Muscle of back (tissue), 3 donors: ENCODE measurements at regions not wholly inside any gene's neighbourhood (a gene's known extent, or its start where the extent isn't known, plus 50 kb on each side); places are given as distances from the start of the nearest gene placed in this dataset.
"Not testable (repeated sequence)": the region's sequence is repeated elsewhere in the genome, so short reads cannot be mapped to it uniquely, and the experiment has no call there.

Experiments
- DNase-seq, 3 donors: peaks; one replicate each; pipeline versions ENCODE4 v3.0.0 to v3.0.0-alpha.2; 2013

DNA sequence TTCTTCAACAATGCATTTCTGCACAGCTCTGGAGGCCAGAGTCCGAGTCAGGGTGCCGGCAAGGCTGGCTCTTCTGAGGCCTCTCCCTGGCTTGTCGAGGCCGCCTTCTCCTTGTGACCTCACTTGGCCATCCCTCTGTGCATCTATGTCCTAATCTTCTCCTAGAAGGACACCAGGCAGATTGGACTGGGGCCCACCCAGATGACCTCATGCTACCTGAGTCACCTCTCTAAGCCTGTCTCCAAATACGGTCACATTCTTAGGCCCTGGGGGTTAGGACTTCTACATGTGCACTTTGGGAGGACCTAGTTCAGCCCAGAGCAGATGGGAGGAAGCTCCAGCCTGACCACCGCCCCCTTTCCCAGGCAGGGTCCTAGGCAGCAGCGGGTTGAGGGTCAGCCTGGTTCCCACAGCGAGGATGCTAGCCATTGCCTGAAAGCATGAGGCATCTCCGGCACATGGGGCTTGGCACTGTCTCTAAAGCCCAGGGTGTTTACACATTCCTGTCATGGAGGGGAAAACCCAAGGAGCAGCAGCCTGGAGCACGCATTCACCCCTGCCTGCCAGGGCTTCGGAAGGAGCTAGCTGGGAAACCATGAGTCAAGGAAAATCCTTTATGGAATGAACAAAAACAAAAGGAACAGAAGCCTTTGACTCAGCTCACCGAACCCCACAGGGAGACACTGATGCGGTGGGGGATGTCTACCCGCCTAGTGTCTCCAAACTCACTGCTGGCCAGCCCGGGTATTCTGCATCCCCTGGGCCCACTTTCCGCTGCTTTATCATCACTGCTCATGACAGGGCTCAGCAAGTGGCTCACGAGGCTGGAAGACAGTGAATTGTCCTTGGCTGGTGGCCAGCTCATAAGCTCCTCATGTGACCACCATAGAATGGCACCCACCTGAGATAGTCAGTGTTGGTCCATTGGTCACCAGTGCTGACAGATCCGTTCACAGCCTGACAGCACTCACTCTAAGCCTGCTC, 140.2 kb upstream of the ZNF469 start:
- DNase-seq: peak in 1 of 3 donors; percentile 82

DNA sequence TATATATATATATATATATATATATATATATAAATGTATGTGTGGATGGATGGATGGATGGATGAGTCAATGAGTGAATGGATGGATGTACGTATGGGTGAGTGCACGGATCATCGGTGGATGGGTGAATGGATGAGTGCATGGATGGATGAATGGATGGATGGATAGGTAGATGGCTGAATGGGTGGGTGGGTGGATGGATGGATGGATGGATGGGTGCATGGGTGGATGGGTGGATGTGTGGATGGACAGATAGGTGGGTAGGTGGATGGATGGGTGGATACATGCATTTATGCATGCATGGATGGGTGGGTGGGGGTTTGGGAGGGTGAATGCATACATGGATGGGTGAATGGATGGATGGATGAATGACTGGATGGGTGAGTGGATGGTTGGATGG, 138.8 kb upstream of the ZNF469 start:
- not testable (repeated sequence) for DNase-seq

DNA sequence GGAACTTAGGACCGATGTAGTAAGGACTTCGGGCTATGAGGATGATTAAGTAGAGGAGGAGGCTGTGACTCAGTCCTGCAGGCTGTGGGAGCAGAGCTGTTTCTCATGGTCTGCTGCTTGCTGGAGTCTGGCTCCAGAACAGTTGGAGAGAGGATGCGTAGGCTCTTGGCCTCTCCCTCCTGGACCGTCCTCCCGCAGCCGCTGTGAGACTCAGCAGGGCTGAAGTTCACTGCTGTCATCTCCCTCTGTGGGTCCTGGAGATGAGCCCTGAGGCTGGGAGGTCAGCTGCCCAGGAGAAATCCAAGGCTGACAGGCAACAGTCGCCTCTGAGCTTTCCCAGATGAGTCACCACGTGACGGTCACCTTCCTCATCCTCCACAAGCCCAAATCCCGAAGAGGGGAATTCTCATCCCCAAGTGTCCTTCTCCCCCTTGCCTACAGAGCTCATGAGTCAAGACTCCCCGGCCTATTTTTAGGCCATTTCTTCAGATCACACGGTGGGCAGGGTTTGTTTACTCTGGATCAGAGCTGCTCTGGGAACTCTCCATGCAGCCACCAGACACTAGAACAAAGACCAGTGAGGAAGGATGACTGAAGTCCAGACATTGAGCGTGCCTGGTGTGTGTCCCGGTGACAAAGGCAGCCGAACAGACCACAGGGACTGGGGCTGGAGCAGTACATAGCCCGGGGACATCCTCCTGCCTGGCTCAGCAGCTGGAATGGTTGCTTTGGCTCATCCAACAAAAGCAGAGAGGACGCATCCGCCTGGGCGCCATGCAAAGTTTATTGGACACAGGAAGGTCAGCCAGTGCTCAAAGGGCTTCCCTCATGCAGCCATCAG, 137.3 kb upstream of the ZNF469 start:
- peak in 1 of 3 donors; percentile 81 for DNase-seq

DNA sequence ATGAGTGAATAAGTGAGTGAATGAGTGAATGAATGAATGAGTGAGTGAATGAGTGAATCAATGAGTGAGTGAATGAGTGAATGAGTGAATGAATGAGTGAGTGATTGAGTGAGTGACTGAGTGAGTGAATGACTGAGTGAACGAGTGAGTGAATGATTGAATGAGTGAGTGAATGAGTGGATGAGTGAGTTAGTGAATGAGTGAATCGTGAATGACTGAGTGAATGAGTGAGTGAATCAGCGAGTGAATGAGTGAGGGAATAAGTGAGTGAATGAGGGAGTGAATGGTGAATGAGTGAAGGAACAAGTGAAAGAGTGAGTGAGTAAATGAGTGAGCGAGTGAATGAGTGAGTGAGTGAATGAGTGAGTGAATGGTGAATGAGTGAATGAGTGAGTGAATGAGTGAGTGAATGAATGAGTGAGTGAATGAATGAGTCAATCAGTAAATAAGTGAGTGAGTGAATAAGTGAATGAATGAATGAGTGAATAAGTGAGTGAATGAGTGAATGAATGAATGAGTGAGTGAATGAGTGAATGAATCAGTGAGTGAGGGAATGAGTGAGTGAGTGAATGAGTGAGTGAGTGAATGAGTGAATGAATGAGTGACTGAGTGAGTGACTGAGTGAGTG, 135.7 kb upstream of the ZNF469 start:
- DNase-seq: not testable (repeated sequence)

GRCh38 chr16:88247583-88247966, 135.2 kb upstream of the ZNF469 start:
- not testable (repeated sequence) for DNase-seq

- DNase-seq: not testable (repeated sequence)
These were observed 134.0 kb upstream of the ZNF469 start for GRCh38 chr16:88248761-88249160.

DNA sequence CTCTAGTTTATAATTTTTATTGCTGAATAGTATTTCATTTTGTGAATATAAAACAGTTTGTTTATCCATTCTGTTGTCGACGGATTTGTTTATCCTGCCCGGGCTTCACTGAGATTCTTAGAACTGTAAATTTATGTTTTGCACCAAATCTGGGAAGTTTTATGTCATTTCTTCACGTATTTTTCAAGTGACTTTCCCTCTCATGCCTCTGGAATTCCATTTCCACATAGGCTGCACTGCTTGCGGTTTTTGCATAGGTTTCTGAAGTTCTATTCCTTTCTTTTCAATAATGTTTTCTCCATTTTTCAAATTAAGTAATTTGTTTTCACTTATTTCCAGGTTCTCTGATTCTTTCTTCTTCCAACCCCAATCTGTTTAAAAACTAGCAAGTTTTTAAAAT, 132.4 kb upstream of the ZNF469 start:
- DNase-seq: not testable (repeated sequence)

DNA sequence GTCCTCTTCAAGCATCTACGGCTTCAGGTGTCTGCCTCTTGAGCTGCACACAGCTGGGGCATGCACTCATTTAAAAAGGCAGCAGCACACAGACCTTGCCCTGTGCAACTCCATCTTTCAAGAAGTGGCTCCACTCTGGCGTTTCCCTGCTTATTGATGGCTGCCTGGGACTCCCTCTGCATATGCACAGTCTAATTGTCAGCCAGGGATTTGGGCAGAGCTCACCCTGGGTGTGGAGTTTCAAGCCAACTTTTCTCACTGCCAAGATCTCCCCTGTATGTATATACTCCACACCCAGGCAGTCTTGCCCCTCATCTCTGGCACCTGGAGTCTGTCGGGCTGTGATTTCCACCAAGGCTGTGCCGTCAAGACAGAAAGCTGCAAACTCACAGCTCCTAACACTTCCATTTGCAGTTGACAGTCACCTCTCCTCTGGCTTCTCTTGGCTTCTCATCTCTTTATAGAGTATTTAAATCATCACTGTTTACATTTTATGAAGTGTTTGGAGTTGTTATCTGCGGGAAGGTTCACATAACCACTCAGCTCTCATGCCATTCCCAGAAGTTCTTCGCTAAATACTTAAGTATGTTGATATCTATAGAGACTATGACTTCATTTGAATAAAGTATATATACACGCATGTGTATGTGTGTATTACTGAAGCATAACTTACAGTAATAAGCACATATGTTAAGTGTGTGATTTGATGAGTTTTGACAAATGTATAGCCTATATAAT, 130.5 kb upstream of the ZNF469 start:
- not testable (repeated sequence) for DNase-seq

DNA sequence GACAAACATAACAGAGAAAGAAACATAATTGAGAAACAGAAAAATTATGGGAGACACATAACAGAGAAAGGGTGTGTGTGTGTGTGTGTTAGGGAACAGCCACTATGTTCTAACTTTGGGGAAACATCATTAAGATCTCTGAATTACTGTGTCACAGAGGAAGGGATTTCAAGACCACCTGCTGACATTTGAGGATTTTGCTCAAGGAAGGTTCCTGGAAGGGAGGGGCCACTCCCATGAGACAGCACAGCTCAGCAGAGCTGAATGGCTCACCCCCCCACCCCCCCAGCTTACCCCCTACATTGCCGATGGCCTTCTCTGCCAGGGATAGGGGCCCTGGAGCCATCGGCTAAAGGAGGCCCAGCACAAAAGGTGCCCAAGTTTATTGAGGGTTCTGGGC, 124.6 kb upstream of the ZNF469 start:
- DNase-seq: not testable (repeated sequence)

DNA sequence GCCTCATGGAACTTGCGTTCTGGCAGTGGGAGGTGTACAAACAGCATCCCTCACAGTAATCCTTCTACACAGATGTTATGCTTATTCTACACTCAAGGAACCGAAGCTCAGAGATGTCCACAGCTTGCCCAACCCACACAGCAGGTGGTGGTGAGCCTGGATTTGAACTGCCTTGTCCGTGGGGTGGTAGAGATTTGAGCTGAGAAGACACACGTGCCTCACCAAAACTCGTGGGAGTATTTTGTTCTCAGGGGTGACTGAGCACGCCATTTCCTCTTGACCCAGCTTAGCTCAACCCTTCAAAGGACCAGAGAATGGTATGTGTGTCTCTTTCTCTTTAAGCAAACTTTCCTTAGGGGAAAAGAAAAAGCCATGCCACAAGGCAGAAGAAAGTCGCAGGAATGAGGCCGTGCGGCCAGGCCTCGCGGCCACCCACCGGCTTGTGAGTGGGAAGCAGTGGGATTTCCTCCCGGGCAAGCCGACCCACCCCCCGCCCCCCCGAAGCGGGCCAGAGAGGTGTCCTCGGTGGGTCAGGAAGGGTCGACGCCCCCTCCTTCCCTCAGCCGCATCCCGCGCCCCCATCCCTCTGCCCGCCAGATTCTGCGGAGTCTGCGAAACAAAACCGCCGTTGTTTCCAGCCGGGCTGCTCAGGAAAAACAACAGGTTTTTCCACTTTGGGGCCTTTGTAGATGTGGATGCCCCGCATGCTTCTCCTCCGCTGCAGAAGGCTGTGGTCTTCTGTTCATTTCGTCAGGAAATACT, 123.8 kb upstream of the ZNF469 start:
- DNase-seq: peak in 1 of 3 donors; percentile 56

DNA sequence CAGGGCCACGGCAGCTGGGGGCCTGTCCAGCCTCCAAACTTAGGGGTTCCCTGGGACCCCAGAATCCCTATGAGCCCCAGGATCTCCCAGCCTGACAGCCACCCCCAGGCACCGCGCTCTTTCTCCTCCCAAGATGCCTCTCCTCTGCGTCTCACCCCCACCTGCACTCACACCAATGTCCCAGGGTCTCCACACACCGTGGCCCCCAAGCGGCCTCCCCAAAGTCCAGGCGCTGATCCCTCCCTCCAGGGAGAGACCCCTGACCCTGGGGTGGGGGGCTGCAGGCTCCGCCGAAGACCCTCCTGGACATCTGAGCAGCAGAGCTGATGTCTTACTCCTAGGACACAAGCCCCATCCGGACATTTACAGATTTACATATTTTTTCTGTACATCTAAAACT, 123.2 kb upstream of the ZNF469 start:
- not testable (repeated sequence) for DNase-seq

- not testable (repeated sequence) for DNase-seq
These were observed 122.6 kb upstream of the ZNF469 start for GRCh38 chr16:88260146-88260545.

DNA sequence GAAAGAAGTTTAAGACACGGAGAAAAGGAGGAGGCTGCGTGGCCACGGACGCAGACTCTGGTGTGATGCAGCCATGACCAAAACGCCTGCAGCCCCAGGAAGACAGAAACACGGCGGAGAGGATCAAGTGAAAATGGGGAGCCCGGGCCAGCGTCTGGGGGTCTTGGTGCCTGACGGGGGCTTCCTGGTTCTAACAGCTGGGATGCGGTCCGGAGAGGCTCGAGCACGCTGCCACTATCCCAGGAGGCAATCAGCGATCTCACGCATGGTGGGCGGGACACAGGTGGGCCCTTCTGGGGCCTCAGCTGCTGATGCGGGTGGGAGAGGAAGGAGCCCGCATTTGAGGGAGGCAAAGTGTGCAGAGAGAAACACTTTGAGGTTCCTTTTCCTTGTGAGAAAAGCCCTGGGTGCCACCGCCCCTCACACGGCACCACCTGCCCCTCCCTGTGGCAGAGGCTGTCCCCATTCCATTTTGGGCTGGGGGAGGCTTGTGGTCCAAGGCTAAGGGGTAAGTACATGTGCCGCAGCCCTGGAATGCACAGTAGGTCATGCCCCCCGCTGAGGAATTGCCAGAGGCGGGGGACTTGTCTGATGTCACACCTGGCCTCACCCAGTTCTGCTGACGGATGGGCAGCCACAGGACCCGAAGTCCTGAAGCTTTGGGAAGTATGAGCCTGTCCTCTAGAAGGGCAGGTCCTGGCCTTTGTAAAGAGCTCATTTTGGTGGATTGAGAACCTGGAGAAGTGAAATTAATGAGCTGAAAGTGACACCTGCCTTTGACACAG, 121.7 kb upstream of the ZNF469 start:
- not testable (repeated sequence) for DNase-seq

- DNase-seq: peak in 1 of 3 donors; percentile 64
These were observed 120.7 kb upstream of the ZNF469 start for GRCh38 chr16:88261814-88262605.

- peak in 1 of 3 donors; percentile 72 for DNase-seq
These were observed 119.7 kb upstream of the ZNF469 start for GRCh38 chr16:88262858-88263563.

DNA sequence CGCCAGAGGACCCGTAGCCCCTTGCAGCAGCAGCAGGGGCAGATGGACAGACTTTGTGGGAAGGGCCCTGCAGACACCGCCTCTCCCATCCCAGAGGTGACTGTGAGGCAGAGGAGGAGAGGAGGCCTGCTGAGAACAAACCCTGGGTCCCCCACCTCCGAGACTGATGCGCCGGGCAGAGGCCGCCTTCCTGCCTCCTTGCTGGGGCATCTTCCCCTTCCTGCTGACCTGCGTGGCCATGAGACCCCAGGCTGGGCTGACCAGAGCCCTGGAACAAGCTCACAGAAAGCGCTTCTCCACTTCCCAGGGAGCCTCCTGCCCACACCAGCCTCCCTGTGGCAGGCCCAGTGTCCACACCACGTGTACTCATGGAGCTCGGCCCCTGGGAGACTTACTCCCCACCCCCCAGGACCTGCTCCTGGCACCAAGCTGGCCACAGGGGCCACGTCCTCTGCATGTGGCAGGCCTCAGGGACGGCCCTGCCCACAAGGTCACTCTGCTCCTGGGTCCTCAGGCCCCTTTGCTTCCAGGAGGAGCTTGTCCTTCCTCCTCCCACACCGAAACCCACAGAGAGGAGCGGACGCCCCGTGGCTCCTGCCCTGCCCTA, 119.0 kb upstream of the ZNF469 start:
- DNase-seq: not testable (repeated sequence)

DNA sequence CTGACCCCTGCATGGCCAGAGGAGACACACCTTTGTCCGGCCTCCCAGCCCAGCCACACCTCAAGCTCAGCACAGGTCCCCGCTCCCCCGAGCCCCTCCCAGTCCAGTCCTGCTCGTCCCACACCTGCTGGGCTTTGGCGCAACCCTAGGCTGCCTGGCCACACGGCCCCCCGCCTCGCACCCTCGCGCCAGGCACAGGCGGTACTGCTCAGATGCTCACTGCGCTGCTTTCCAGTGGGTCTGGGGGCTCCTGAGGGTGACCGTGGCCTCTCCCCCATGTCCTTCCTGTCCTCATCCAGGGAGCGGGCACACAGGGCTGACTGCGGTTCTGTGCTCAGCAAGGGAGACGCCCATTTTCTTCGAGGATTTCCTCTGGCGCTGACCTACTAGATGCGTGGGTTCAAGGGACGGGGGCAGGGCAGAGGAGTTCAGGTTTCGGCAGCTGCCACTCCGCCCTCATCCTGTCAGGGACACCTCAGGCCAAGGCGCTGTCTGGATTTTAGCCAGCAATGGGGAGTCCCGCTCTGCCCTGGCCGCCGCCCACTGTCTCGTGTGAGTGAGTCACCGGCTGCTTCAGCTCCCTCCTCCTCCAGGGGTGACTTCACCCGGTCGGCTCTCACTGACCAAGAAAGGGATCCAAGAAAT, 118.0 kb upstream of the ZNF469 start:
- peak; percentile 79 to 86 (median 81) for DNase-seq
